Nephron progenitor cell (in vitro differentiated cells): ENCODE measurements at regions not wholly inside any gene's neighbourhood (a gene's known extent, or its start where the extent isn't known, plus 50 kb on each side); places are given as distances from the start of the nearest gene placed in this dataset.
"Not testable (repeated sequence)": the region's sequence is repeated elsewhere in the genome, so short reads cannot be mapped to it uniquely, and the experiment has no call there.

Experiments
- DNase-seq: peaks from one replicate; pipeline ENCODE4 v3.0.0; 2021
- H3K27ac Mint-ChIP-seq: 2 replicates; pipeline ENCODE4 v1.8.0; 2021; ENCODE audit warnings: mild to moderate bottlenecking, moderate library complexity, mixed read lengths
- H3K27me3 Mint-ChIP-seq: 2 replicates; pipeline ENCODE4 v1.8.0; 2021; ENCODE audit warnings: mild to moderate bottlenecking, low read depth, mixed read lengths; ENCODE audit not compliant: poor library complexity
- H3K36me3 Mint-ChIP-seq: 2 replicates; pipeline ENCODE4 v1.8.0; 2021; ENCODE audit warnings: low read depth, mixed read lengths
- H3K4me1 Mint-ChIP-seq: 2 replicates; pipeline ENCODE4 v1.8.0; 2021; ENCODE audit warnings: mixed read lengths
- H3K4me3 Mint-ChIP-seq: 2 replicates; pipeline ENCODE4 v1.8.0; 2021; ENCODE audit warnings: mild to moderate bottlenecking, moderate library complexity, mixed read lengths
- H3K9me3 Mint-ChIP-seq: 2 replicates; pipeline ENCODE4 v1.8.0; 2021; ENCODE audit warnings: mild to moderate bottlenecking, moderate library complexity, mixed read lengths
- TF ChIP-seq, protein P1 (sequence below): fragments of 200-600 bp; sonication (generic); IDR thresholded peaks from 2 replicates; pipeline ENCODE4 v1.5.0; 2021; ENCODE audit warnings: antibody characterized with exemption

DNA sequence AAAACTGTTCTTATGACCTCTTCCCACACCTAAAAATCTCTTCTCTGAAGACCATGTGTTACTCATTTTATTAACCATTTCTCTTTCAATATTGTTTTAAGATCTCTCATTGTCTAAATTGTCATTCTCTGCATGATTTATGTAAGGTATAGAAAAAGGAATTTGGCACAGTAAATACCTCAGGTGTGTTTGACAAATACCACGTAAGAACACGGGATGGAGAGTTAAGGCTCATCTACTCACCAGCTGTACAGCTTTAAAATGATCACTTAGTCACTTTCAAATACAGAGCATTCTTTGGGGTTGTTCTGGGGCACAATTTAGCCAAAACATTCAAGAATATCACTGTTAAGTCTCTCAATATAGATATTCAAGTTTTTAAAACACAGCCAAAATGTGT is 627.1 kb downstream of the MCTP2 start:
- TF ChIP-seq, protein P1, sequence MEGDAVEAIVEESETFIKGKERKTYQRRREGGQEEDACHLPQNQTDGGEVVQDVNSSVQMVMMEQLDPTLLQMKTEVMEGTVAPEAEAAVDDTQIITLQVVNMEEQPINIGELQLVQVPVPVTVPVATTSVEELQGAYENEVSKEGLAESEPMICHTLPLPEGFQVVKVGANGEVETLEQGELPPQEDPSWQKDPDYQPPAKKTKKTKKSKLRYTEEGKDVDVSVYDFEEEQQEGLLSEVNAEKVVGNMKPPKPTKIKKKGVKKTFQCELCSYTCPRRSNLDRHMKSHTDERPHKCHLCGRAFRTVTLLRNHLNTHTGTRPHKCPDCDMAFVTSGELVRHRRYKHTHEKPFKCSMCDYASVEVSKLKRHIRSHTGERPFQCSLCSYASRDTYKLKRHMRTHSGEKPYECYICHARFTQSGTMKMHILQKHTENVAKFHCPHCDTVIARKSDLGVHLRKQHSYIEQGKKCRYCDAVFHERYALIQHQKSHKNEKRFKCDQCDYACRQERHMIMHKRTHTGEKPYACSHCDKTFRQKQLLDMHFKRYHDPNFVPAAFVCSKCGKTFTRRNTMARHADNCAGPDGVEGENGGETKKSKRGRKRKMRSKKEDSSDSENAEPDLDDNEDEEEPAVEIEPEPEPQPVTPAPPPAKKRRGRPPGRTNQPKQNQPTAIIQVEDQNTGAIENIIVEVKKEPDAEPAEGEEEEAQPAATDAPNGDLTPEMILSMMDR, result no peak
- H3K9me3 Mint-ChIP-seq, result peaks cover 35% of the 10 kb centered on the region
- H3K27ac Mint-ChIP-seq, result no peak overlapping the region
- H3K4me1 Mint-ChIP-seq, result no peaks in the 10 kb centered on the region
- peaks cover 12% of the 10 kb centered on the region for H3K36me3 Mint-ChIP-seq
- peaks cover 9% of the 10 kb centered on the region for H3K27me3 Mint-ChIP-seq
- no peak for DNase-seq
- H3K4me3 Mint-ChIP-seq, result no peak overlapping the region

DNA sequence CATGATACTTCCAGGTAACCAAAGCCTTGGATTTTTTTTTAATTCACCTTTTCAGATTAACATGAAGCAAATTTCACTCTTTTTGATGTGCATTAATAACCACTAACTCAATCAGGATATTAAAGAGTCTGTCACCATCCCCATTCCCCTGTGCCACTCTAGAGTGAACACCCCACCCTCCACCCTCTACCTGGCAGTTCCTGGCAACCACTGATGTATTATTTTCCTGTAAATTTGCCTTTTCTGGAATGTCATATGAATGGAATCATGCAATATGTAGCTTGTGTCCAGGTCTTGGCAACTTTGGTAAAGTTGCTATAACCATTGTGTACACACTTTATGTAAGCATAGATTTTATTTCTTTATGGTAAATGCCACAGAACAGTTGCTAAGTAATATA is 627.6 kb downstream of the MCTP2 start:
- H3K36me3 Mint-ChIP-seq, result peaks cover 12% of the 10 kb centered on the region
- peaks cover 37% of the 10 kb centered on the region for H3K9me3 Mint-ChIP-seq
- H3K4me1 Mint-ChIP-seq, result no peaks in the 10 kb centered on the region
- DNase-seq, result no peak
- TF ChIP-seq, protein P1, result no peak
- peaks cover 9% of the 10 kb centered on the region for H3K27me3 Mint-ChIP-seq
- H3K27ac Mint-ChIP-seq, result no peak overlapping the region
- no peak overlapping the region for H3K4me3 Mint-ChIP-seq

DNA sequence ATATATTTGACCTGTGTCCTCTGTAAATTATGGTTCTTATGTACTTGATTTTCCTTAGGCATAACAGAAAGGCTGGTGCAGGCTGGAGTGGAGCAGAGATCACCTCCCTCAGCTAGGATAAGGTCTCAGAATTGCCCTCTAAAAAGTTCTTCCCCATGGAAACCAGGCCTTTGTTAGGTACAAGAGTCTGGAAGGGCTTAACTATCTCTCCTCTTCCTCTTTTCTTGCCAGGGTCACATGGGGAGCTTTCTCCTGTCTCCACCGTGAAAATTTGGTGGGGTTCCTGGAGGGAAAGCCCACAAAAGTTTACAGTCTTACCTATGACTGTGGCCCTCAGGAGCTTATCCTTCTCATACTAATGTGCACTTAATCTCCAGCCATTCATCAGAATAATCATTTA is 633.2 kb downstream of the MCTP2 start:
- H3K27me3 Mint-ChIP-seq, result peaks cover 6% of the 10 kb centered on the region
- TF ChIP-seq, protein P1, result no peak

DNA sequence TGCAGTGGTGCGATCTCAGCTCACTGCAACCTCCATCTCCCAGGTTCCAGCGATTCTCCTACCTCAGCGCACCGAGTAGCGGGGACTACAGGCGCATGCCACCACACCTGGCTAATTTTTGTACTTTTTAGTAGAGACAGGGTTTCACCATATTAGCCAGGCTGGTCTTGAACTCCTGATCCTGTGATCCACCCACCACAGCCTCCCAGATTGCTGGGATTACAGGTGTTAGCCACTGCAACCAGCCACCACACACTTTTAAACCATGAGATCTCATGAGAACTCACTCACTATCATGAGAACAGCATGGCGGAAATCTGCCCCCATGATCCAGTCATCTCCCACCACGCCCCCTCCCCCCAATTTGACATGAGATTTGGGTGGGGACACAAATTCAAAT is 636.9 kb downstream of the MCTP2 start:
- H3K4me3 Mint-ChIP-seq, H3K4me1 Mint-ChIP-seq: not testable (repeated sequence)

More for the DNA sequence above, 633.2 kb downstream of the MCTP2 start:
- peaks cover 36% of the 10 kb centered on the region for H3K9me3 Mint-ChIP-seq
- H3K36me3 Mint-ChIP-seq, result peaks cover 12% of the 10 kb centered on the region
- H3K4me3 Mint-ChIP-seq, result no peak overlapping the region
- DNase-seq, result no peak
- no peaks in the 10 kb centered on the region for H3K4me1 Mint-ChIP-seq
- H3K27ac Mint-ChIP-seq, result no peak overlapping the region

DNA sequence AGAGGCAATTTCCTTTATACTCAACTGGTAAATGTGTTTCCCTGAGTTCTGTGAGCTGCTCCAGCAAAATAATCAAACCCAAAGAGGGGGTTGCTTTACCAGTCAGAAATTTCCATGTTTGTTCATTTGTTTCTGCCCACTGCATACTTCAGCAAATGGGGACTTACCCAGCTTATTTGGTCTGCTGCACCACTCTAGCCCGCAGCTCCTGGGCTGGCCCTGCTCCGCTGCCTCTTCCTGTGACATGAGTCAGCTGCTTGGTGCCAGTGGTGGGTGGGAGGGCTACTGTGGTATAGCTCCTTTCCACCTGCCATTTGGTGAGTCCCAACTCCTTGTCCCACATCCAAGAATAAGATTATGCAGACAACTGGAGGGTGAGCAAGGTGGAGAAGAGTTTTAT is 644.2 kb downstream of the MCTP2 start:
- peaks cover 3% of the 10 kb centered on the region for H3K27me3 Mint-ChIP-seq
- no peak overlapping the region for H3K27ac Mint-ChIP-seq
- H3K9me3 Mint-ChIP-seq, result peaks cover 43% of the 10 kb centered on the region

More for the DNA sequence above, 636.9 kb downstream of the MCTP2 start:
- not testable (repeated sequence) for H3K27ac Mint-ChIP-seq, H3K27me3 Mint-ChIP-seq, H3K36me3 Mint-ChIP-seq, DNase-seq
- H3K9me3 Mint-ChIP-seq, result peaks cover 21% of the 10 kb centered on the region

DNA sequence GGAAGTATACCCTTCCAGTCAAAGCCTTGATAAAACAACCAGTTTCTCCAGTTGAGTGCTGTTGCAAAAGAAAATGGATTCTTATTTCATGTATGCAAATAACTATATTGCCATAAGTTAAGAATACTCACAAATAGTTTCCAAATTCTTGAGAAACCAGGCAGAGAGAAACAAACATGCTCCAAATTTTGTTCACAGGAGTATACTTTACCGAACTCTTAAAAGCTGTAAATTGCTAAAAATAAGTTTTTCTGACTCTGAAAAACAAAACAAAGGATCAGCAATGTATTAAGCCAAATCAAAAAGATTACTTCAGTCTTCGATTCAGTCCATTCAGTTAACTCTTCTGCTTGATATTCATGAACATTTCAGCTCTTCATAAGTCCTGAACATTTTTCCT is 646.5 kb downstream of the MCTP2 start:
- DNase-seq, result no peak
- H3K9me3 Mint-ChIP-seq, result peaks cover 45% of the 10 kb centered on the region

More for the DNA sequence above, 644.2 kb downstream of the MCTP2 start:
- TF ChIP-seq, protein P1, result no peak
- Mint-ChIP-seq H3K4me1 (peaks cover 3% of the 10 kb centered on the region), H3K36me3 (no peaks in the 10 kb centered on the region), H3K4me3 (no peak overlapping the region)
- no peak for DNase-seq

More for the DNA sequence above, 646.5 kb downstream of the MCTP2 start:
- no peaks in the 10 kb centered on the region for H3K36me3 Mint-ChIP-seq
- H3K27me3 Mint-ChIP-seq, result no peaks in the 10 kb centered on the region
- TF ChIP-seq, protein P1, result no peak
- no peak overlapping the region for H3K4me3 Mint-ChIP-seq
- H3K27ac Mint-ChIP-seq, result no peak overlapping the region
- no peaks in the 10 kb centered on the region for H3K4me1 Mint-ChIP-seq
